ENCODE measurements at regions not wholly inside any gene's neighbourhood (a gene's known extent, or its start where the extent isn't known, plus 50 kb on each side); places are given as distances from the start of the nearest gene placed in this dataset.
"Not testable (repeated sequence)": the region's sequence is repeated elsewhere in the genome, so short reads cannot be mapped to it uniquely, and the experiment has no call there.

DNA sequence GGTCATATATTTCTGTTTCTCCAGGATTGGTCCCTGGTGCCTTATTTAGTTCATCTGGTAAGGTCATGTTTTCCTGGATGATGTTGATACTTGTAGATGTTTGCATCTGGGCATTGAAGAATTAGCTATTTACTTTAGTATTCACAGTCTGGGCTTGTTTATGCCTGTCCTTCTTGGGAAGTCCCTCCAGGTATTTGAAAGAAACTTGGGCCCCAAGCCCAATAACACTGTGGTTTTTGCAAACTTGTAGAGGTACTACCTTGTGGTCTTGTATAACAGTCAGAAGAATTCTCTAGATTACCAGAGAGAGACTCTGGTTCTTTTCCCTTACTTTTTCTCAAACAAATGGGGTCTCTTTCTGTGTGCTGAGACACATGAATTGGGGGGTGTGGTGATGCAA is 251.4 kb upstream of the B3GALT2 start:
- Histone ChIP-seq H3K27me3 (ENCODE audit: insufficient read depth, low read length) (no peaks in the 10 kb centered on the region), H3K9ac (ENCODE audit: low read depth, low read length) (no peak overlapping the region), H3K9me3 (ENCODE audit: insufficient read depth, low read depth, low read length) (peaks cover 16% of the 10 kb centered on the region), H3K27ac (ENCODE audit: low read length) (no peak overlapping the region), H3K36me3 (ENCODE audit: insufficient read depth, low read depth, low read length) (no peaks in the 10 kb centered on the region; the same call in 1 of the 2 replicates), H3K4me1 (ENCODE audit: insufficient read depth, low read length) (no peaks in the 10 kb centered on the region), H3K4me3 (ENCODE audit: low read length) (no peak overlapping the region)

DNA sequence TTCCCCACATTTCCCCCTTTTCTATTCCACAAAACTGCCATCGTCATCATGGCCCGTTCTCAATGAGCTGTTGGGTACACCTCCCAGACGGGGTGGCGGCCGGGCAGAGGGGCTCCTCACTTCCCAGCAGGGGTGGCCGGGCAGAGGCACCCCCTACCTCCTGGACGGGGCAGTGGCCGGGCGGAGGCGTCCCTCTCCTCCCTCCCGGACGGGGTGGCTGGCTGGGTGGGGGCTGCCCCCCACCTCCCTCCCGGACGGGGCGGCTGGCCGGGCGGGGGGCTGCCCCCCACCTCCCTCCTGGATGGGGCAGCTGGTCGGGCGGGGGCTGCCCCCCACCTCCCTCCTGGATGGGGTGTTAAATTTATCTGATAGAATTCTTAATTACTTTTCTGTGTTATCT is 250.9 kb upstream of the B3GALT2 start:
- H3K4me3 ChIP-seq (ENCODE audit: low read length); H3K36me3 ChIP-seq (ENCODE audit: insufficient read depth, low read depth, low read length); H3K4me1 ChIP-seq (ENCODE audit: insufficient read depth, low read length); H3K27me3 ChIP-seq (ENCODE audit: insufficient read depth, low read length); H3K27ac ChIP-seq (ENCODE audit: low read length); H3K9ac ChIP-seq (ENCODE audit: low read depth, low read length): not testable (repeated sequence)
- peaks cover 21% of the 10 kb centered on the region for H3K9me3 ChIP-seq (ENCODE audit: insufficient read depth, low read depth, low read length)

DNA sequence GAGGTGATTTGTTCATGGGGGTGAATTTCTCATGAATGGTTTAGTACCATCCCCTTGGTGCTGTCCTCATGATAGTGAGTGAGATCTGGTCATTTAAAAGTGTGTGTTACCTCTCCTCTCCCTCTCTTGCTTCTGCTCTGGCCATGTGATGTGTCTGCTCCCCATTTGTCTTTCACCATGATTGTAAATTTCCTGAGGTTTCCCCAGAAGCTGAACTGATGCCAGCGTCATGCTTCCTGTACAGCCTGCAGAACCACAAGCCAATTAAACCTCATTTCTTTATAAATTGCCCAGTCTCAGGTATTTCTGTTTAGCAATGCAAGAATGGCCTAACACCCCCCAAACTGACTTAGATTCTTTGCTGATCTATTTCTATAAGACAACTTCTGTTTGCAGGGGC is 249.4 kb upstream of the B3GALT2 start:
- H3K9ac ChIP-seq (ENCODE audit: low read depth, low read length): no peak overlapping the region
- H3K9me3 ChIP-seq (ENCODE audit: insufficient read depth, low read depth, low read length): peaks cover 33% of the 10 kb centered on the region
- H3K36me3 ChIP-seq (ENCODE audit: insufficient read depth, low read depth, low read length): peaks cover 3% of the 10 kb centered on the region; the same call in 1 of the 2 replicates
- no peak overlapping the region for H3K4me3 ChIP-seq (ENCODE audit: low read length)
- no peaks in the 10 kb centered on the region for H3K27me3 ChIP-seq (ENCODE audit: insufficient read depth, low read length)
- no peak overlapping the region for H3K27ac ChIP-seq (ENCODE audit: low read length)
- H3K4me1 ChIP-seq (ENCODE audit: insufficient read depth, low read length): no peaks in the 10 kb centered on the region

DNA sequence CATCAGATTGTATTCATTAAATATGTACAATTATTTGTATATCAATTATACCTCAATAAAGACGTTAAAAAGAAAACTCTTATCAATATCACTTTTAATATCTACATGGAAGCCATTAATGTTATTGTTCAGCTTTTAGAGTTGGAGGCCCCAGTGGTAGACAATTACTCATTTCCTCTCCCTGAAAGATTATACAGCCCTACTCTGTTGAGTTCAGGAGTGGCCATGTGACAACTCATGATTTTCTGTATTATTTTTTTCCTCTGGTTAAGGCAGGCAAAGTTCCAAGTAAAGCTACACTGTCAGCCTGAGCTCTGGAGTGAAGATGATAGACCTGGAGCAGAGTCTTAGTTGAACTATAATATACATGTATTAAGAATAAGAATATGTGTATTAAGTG is 247.9 kb upstream of the B3GALT2 start:
- Histone ChIP-seq H3K9me3 (ENCODE audit: insufficient read depth, low read depth, low read length) (peaks cover 33% of the 10 kb centered on the region), H3K9ac (ENCODE audit: low read depth, low read length) (no peak overlapping the region), H3K36me3 (ENCODE audit: insufficient read depth, low read depth, low read length) (peaks cover 3% of the 10 kb centered on the region; the same call in 1 of the 2 replicates), H3K4me3 (ENCODE audit: low read length) (no peak overlapping the region), H3K4me1 (ENCODE audit: insufficient read depth, low read length) (no peaks in the 10 kb centered on the region), H3K27ac (ENCODE audit: low read length) (no peak overlapping the region), H3K27me3 (ENCODE audit: insufficient read depth, low read length) (no peaks in the 10 kb centered on the region)

DNA sequence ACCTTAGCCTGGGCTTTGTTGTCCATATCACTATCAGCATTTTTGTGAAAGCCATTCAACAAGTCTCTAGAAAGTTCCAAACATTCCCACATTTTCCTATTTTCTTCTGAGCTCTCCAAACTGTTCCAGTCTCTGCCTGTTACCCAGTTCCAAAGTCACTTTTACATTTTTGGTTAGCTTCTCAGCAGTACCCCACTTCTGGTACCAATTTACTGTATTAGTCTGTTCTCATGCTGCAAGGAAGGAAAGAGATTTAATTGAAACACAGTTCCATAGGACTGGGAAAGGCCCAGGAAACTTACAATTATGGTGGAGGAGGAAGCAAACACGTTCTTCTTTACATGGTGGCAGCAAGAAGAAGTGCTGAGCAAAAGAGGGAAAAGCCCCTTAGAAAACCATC is 247.2 kb upstream of the B3GALT2 start:
- peaks cover 33% of the 10 kb centered on the region for H3K9me3 ChIP-seq (ENCODE audit: insufficient read depth, low read depth, low read length)
- no peak overlapping the region for H3K4me3 ChIP-seq (ENCODE audit: low read length)
- H3K36me3 ChIP-seq (ENCODE audit: insufficient read depth, low read depth, low read length): peaks cover 3% of the 10 kb centered on the region; the same call in 1 of the 2 replicates
- H3K4me1 ChIP-seq (ENCODE audit: insufficient read depth, low read length): no peaks in the 10 kb centered on the region
- no peak overlapping the region for H3K27ac ChIP-seq (ENCODE audit: low read length)
- no peak overlapping the region for H3K9ac ChIP-seq (ENCODE audit: low read depth, low read length)
- no peaks in the 10 kb centered on the region for H3K27me3 ChIP-seq (ENCODE audit: insufficient read depth, low read length)

DNA sequence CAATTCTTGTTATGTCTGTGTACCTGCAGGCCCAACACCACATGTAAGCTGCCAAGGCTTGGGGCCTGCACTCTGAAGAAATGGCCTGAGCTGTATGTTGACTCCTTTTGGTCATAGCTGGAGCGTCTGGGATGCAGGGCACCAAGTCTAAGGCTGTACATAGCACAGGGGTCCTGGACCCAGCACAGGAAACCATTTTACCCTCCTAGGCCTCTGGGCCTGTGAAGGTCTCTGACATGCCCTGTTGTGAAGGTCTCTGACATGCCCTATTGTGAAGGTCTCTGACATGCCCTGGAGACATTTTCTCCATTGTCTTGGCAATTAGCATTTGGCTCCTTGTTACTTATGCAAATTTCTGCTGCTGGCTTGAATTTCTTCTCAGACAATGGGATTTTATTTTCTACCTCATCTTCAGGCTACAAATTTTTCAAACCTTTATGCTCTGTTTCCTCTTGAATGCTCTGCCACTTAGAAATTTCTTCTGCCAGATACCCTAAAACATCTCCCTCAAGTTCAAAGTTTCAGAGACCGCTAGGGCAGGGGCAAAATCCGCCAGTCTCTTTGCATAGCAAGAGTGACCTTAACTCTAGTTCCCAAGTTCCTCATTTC is 246.7 kb upstream of the B3GALT2 start:
- Histone ChIP-seq H3K27me3 (ENCODE audit: insufficient read depth, low read length) (no peaks in the 10 kb centered on the region), H3K27ac (ENCODE audit: low read length) (no peak overlapping the region), H3K9ac (ENCODE audit: low read depth, low read length) (no peak overlapping the region), H3K36me3 (ENCODE audit: insufficient read depth, low read depth, low read length) (peaks cover 3% of the 10 kb centered on the region; the same call in 1 of the 2 replicates), H3K4me1 (ENCODE audit: insufficient read depth, low read length) (no peaks in the 10 kb centered on the region), H3K4me3 (ENCODE audit: low read length) (peak overlapping the region; percentile 18; the same call in 1 of the 2 replicates), H3K9me3 (ENCODE audit: insufficient read depth, low read depth, low read length) (peaks cover 33% of the 10 kb centered on the region)

DNA sequence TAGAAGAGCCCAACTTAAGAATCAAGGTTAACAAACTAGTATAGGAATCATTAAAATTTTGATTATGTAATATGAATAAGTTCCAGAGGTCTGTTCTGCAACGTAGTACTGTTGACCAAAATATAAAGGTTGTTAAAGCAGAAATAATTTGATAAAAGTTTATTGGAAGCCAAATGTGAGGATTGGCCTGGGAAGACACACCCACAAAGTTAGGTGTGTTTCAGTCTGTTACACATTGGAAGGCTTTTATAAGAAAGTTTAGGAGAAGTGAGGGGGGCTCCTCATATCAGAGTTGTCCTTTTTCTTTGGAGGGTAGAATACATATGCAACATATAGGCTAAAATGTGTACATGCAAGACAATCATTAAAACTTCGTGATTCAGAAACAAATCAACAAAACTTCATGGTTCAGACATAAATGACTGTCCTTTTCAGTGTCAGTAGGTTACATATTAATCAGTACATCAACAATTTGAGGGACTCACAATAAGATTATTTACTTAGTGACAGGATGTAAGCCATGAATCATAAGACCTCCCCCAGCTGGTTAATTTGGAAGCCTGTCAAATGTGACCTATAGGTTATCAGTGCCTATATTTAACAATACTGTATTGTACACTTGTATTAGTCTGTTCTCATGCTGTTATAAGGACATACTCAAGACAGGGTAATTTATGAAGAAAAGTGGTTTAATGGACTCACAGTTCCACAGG is 245.0 kb upstream of the B3GALT2 start:
- no peak overlapping the region for H3K27ac ChIP-seq (ENCODE audit: low read length)
- no peaks in the 10 kb centered on the region for H3K27me3 ChIP-seq (ENCODE audit: insufficient read depth, low read length)
- no peak overlapping the region for H3K4me3 ChIP-seq (ENCODE audit: low read length)
- H3K9me3 ChIP-seq (ENCODE audit: insufficient read depth, low read depth, low read length): peaks cover 33% of the 10 kb centered on the region
- no peaks in the 10 kb centered on the region for H3K4me1 ChIP-seq (ENCODE audit: insufficient read depth, low read length)
- H3K36me3 ChIP-seq (ENCODE audit: insufficient read depth, low read depth, low read length): peaks cover 3% of the 10 kb centered on the region; the same call in 1 of the 2 replicates
- no peak overlapping the region for H3K9ac ChIP-seq (ENCODE audit: low read depth, low read length)

DNA sequence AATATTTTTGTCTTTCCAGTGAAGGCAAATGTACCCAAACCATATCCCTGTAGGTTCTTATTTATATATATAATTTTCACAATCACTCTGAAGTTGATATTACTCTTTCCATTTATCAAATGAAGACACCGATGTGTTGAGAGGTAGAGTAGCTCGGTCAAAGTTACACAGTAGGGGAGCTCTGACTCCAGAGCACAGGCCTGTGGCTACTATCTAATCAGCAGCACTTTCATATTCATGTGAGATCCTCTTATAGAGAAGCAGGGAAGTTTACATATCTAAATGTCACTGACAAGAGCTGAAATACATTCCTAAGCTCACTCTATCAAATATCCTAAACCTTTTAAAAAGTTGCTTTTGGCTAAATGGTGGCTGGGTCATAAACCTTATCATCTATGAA is 241.1 kb upstream of the B3GALT2 start:
- Histone ChIP-seq H3K27ac (ENCODE audit: low read length) (no peak overlapping the region), H3K27me3 (ENCODE audit: insufficient read depth, low read length) (no peaks in the 10 kb centered on the region), H3K36me3 (ENCODE audit: insufficient read depth, low read depth, low read length) (0 out of 2 replicates have a peak, but pooled peaks cover 3% of the 10 kb centered on the region), H3K9me3 (ENCODE audit: insufficient read depth, low read depth, low read length) (peaks cover 14% of the 10 kb centered on the region), H3K4me3 (ENCODE audit: low read length) (no peak overlapping the region), H3K4me1 (ENCODE audit: insufficient read depth, low read length) (no peaks in the 10 kb centered on the region), H3K9ac (ENCODE audit: low read depth, low read length) (no peak overlapping the region)

DNA sequence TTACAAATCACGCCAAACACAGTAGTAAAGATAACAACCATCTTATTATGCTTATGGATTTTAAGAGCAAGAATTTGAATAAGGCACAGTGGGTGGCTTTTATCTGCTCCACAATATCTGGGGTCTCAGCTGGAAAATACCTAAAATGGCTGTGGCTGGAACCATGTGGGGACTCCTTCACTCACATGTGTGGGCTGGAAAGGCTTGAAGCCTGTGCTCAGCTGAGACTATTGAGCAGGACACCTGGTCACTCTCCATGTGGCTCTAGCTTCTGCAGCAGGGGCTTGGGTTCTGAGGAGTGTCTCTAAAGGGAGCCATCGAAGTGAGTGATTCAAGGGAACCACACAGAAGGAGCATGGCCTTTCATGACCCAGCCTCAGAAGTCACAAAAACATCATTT is 239.6 kb upstream of the B3GALT2 start:
- Histone ChIP-seq H3K9me3 (ENCODE audit: insufficient read depth, low read depth, low read length) (no peaks in the 10 kb centered on the region), H3K36me3 (ENCODE audit: insufficient read depth, low read depth, low read length) (no peaks in the 10 kb centered on the region), H3K9ac (ENCODE audit: low read depth, low read length) (no peak overlapping the region), H3K27me3 (ENCODE audit: insufficient read depth, low read length) (no peaks in the 10 kb centered on the region), H3K4me3 (ENCODE audit: low read length) (no peak overlapping the region), H3K4me1 (ENCODE audit: insufficient read depth, low read length) (no peaks in the 10 kb centered on the region), H3K27ac (ENCODE audit: low read length) (no peak overlapping the region)

DNA sequence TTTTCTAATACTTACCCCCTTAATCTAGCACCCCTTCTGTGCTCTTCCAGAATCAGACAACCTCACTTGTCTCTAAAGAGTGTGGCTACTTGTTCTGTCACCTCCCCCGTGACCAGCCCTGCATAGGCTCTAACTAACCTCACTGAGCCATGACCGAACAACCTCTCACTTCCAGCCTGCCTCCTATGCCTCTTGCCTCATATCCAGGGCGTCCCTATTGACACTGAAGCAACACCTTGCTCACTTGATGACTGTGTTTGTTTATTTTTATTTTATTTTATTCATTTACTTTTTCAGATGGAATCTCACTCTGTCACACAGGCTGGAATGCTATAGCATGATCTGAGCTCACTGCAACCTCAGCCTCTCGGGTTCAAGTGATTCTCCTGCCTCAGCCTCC is 235.1 kb upstream of the B3GALT2 start:
- H3K27ac ChIP-seq (ENCODE audit: low read length): no peak overlapping the region
- no peaks in the 10 kb centered on the region for H3K27me3 ChIP-seq (ENCODE audit: insufficient read depth, low read length)
- H3K4me1 ChIP-seq (ENCODE audit: insufficient read depth, low read length): peaks cover 2% of the 10 kb centered on the region; the same call in 1 of the 2 replicates
- H3K9me3 ChIP-seq (ENCODE audit: insufficient read depth, low read depth, low read length): no peaks in the 10 kb centered on the region
- no peaks in the 10 kb centered on the region for H3K36me3 ChIP-seq (ENCODE audit: insufficient read depth, low read depth, low read length)
- no peak overlapping the region for H3K4me3 ChIP-seq (ENCODE audit: low read length)
- no peak overlapping the region for H3K9ac ChIP-seq (ENCODE audit: low read depth, low read length)

DNA sequence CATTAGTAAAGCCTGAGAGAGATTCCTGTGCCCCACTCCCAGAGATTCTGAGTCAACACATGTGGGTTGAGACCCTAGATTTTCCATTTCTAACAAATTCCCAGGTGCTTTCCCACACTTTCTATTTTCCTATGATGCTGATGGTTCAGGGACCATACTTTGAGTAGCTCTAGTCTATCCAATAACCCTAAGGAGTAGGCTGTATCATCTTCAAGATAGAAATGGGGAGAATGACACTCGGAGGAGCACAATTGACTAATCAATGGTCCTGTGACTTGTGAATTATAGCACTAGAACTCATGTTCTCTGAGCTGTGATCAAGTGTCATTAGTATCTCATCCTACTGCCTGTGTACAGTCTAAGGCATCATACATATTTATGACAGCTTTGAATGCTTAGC is 232.9 kb upstream of the B3GALT2 start:
- Histone ChIP-seq H3K4me1 (ENCODE audit: insufficient read depth, low read length) (peaks cover 4% of the 10 kb centered on the region; the same call in 1 of the 2 replicates), H3K27me3 (ENCODE audit: insufficient read depth, low read length) (no peaks in the 10 kb centered on the region), H3K27ac (ENCODE audit: low read length) (no peak overlapping the region), H3K4me3 (ENCODE audit: low read length) (no peak overlapping the region), H3K9ac (ENCODE audit: low read depth, low read length) (no peak overlapping the region), H3K9me3 (ENCODE audit: insufficient read depth, low read depth, low read length) (no peaks in the 10 kb centered on the region), H3K36me3 (ENCODE audit: insufficient read depth, low read depth, low read length) (no peaks in the 10 kb centered on the region)

DNA sequence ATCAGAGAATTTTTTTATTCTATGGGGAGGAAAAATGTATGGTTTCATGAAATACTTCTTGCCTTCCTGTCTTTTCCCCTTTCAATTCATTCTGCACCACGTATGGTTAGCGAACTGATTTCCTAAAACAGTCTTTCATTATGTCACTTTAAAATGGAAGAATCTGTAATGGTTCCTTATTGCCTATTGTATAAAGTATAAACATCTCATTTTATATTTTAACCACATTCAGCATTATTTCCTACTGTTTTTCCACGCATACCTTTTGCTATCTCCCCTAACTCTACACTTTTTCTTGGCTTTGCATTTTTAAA is 232.3 kb upstream of the B3GALT2 start:
- Histone ChIP-seq H3K4me3 (ENCODE audit: low read length) (no peak overlapping the region), H3K36me3 (ENCODE audit: insufficient read depth, low read depth, low read length) (no peaks in the 10 kb centered on the region), H3K4me1 (ENCODE audit: insufficient read depth, low read length) (peaks cover 4% of the 10 kb centered on the region; the same call in 1 of the 2 replicates), H3K9me3 (ENCODE audit: insufficient read depth, low read depth, low read length) (no peaks in the 10 kb centered on the region), H3K27ac (ENCODE audit: low read length) (no peak overlapping the region), H3K27me3 (ENCODE audit: insufficient read depth, low read length) (no peaks in the 10 kb centered on the region), H3K9ac (ENCODE audit: low read depth, low read length) (no peak overlapping the region)
